SK-N-SH treated with all-trans-retinoic acid at 6 μM for 48 hours (cell line): ENCODE measurements at regions not wholly inside any gene's neighbourhood (a gene's known extent, or its start where the extent isn't known, plus 50 kb on each side); places are given as distances from the start of the nearest gene placed in this dataset.

Source experiments
- ATAC-seq: fragments of 200-7000 bp; cut with Tn5 transposase; 3 replicates; pipeline ENCODE4 v1.9.1; 2020; ENCODE audit warnings: mild to moderate bottlenecking, moderate library complexity
- ARNTL ChIP-seq: fragments of 450-650 bp; formaldehyde crosslinking; IDR thresholded peaks from 2 replicates; pipeline ENCODE4 v1.5.0; 2020; ENCODE audit warnings: low read depth, mild to moderate bottlenecking, moderate library complexity, borderline replicate concordance
- CSDC2 ChIP-seq: fragments of 250-450 bp; sonication (Bioruptor Pico); IDR thresholded peaks from 2 replicates; pipeline ENCODE4 v1.5.0; 2020; ENCODE audit warnings: mild to moderate bottlenecking, moderate library complexity
- GLIS3 ChIP-seq: fragments of 250-450 bp; sonication (Bioruptor Pico); IDR thresholded peaks from 2 replicates; pipeline ENCODE4 v1.5.0; 2020; ENCODE audit warnings: mild to moderate bottlenecking, moderate library complexity
- ISL1 ChIP-seq: fragments of 250-450 bp; sonication (Bioruptor Pico); IDR thresholded peaks from 2 replicates; pipeline ENCODE4 v2.1.2; 2022; ENCODE audit warnings: mild to moderate bottlenecking, moderate library complexity
- OSR1 ChIP-seq: fragments of 250-450 bp; sonication (Bioruptor Pico); IDR thresholded peaks from 2 replicates; pipeline ENCODE4 v1.8.0; 2022; ENCODE audit warnings: moderate library complexity, mild to moderate bottlenecking, inconsistent platforms
- PATZ1 ChIP-seq: fragments of 250-450 bp; sonication (Bioruptor Pico); IDR thresholded peaks from 2 replicates; pipeline ENCODE4 v1.8.0; 2020; ENCODE audit warnings: mild to moderate bottlenecking, moderate library complexity, borderline replicate concordance
- PPARA ChIP-seq: fragments of 250-450 bp; sonication (Bioruptor Pico); IDR thresholded peaks from 2 replicates; pipeline ENCODE4 v1.5.0; 2020; ENCODE audit warnings: mild to moderate bottlenecking, borderline replicate concordance
- RARB ChIP-seq: fragments of 250-450 bp; sonication (Bioruptor Pico); IDR thresholded peaks from 2 replicates; pipeline ENCODE4 v1.8.0; 2021; ENCODE audit warnings: mild to moderate bottlenecking, moderate library complexity
- SNAI2 ChIP-seq: fragments of 250-450 bp; sonication (Bioruptor Pico); IDR thresholded peaks from 2 replicates; pipeline ENCODE4 v1.5.0; 2020; ENCODE audit warnings: mild to moderate bottlenecking, moderate library complexity
- TOX ChIP-seq: fragments of 250-450 bp; sonication (Bioruptor Pico); IDR thresholded peaks from 2 replicates; pipeline ENCODE4 v1.8.0; 2021; ENCODE audit warnings: mild to moderate bottlenecking, moderate library complexity, borderline replicate concordance
- ZC3H10 ChIP-seq: fragments of 250-450 bp; sonication (Bioruptor Pico); IDR thresholded peaks from 2 replicates; pipeline ENCODE4 v1.5.1; 2021; ENCODE audit warnings: mild to moderate bottlenecking, moderate library complexity
- ZFP3 ChIP-seq: fragments of 250-450 bp; sonication (Bioruptor Pico); IDR thresholded peaks from 2 replicates; pipeline ENCODE4 v1.5.0; 2020; ENCODE audit warnings: mild to moderate bottlenecking, moderate library complexity
- ZFP30 ChIP-seq: fragments of 450-650 bp; formaldehyde crosslinking; IDR thresholded peaks from 2 replicates; pipeline ENCODE4 v1.5.0; 2022; ENCODE audit warnings: mild to moderate bottlenecking, moderate library complexity
- ZNF70 ChIP-seq: fragments of 450-650 bp; formaldehyde crosslinking; IDR thresholded peaks from 2 replicates; pipeline ENCODE4 v1.5.0; 2020; ENCODE audit warnings: mild to moderate bottlenecking, moderate library complexity
- ZNF8 ChIP-seq: fragments of 450-650 bp; formaldehyde crosslinking; IDR thresholded peaks from 2 replicates; pipeline ENCODE4 v1.5.0; 2020; ENCODE audit warnings: mild to moderate bottlenecking, moderate library complexity
- TF ChIP-seq, protein P1 (sequence below): fragments of 250-450 bp; sonication (Bioruptor Pico); IDR thresholded peaks from 2 replicates; pipeline ENCODE4 v1.8.0; 2021; ENCODE audit warnings: low read depth, mild to moderate bottlenecking, moderate library complexity, borderline replicate concordance
- TF ChIP-seq, protein P2 (sequence below): fragments of 250-450 bp; sonication (Bioruptor Pico); IDR thresholded peaks from 2 replicates; pipeline ENCODE4 v1.5.0; 2020; ENCODE audit warnings: mild to moderate bottlenecking, moderate library complexity
- TF ChIP-seq, protein P3 (sequence below): fragments of 250-450 bp; sonication (Bioruptor Pico); IDR thresholded peaks from 2 replicates; pipeline ENCODE4 v1.5.1; 2020; ENCODE audit warnings: low read depth, mild to moderate bottlenecking, moderate library complexity
- TF ChIP-seq, protein P4 (sequence below): fragments of 250-450 bp; sonication (Bioruptor Pico); IDR thresholded peaks from 2 replicates; pipeline ENCODE4 v1.5.1; 2021; ENCODE audit warnings: mild to moderate bottlenecking, moderate library complexity

DNA sequence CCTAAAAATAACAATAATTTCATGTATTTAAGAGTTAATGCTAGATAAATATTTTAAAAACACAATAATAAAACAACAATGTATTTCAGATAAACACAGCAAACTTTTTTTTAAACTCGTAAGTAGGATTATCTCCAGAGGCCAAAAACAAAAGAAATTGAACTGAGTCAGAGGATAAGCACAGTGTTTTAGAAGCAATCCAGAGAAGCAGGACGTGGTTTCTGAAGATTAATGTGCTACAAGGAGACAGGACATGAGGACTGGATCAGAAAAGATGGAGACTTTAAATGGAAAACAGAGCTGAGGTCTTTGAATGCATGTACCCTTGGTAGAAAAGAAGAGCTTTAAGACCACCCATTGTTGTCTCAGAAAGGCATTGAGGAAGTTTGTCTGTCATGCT, 491.2 kb upstream of the TLE4 start (continued):
- TF ChIP-seq, protein P1, sequence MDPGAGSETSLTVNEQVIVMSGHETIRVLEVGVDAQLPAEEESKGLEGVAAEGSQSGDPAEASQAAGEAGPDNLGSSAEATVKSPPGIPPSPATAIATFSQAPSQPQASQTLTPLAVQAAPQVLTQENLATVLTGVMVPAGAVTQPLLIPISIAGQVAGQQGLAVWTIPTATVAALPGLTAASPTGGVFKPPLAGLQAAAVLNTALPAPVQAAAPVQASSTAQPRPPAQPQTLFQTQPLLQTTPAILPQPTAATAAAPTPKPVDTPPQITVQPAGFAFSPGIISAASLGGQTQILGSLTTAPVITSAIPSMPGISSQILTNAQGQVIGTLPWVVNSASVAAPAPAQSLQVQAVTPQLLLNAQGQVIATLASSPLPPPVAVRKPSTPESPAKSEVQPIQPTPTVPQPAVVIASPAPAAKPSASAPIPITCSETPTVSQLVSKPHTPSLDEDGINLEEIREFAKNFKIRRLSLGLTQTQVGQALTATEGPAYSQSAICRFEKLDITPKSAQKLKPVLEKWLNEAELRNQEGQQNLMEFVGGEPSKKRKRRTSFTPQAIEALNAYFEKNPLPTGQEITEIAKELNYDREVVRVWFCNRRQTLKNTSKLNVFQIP, result no peak
- TF ChIP-seq GLIS3 (CRISPR knock-in tag) (no peak), CSDC2 (CRISPR knock-in tag) (no peak), ZFP3 (CRISPR knock-in tag) (no peak), ZFP30 (no peak), ZNF70 (CRISPR knock-in tag) (no peak), ZNF8 (CRISPR knock-in tag) (no peak)

DNA sequence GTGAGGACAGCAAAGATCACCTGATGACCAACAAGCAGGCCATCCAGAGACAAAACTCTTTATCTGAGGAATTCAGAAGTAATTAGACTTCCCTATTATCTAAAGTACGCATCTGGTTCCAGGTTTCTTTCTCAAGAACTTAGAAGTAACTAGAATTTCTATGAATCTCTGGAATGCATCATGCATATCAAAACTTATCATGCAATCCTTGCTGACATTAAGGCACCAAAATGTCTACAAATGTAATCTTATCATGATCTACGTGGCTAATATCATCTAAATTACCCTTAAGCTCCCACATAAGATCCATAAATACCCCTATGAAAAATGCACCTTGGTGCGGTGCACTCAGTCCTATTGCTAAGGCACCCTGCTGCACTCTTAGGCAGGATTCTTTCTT, 488.1 kb upstream of the TLE4 start:
- no peak for ATAC-seq
- TF ChIP-seq ARNTL (no peak), RARB (no peak), ZNF8 (CRISPR knock-in tag) (no peak), CSDC2 (CRISPR knock-in tag) (no peak), SNAI2 (CRISPR knock-in tag) (no peak), ZC3H10 (no peak)
- TF ChIP-seq, protein P2, sequence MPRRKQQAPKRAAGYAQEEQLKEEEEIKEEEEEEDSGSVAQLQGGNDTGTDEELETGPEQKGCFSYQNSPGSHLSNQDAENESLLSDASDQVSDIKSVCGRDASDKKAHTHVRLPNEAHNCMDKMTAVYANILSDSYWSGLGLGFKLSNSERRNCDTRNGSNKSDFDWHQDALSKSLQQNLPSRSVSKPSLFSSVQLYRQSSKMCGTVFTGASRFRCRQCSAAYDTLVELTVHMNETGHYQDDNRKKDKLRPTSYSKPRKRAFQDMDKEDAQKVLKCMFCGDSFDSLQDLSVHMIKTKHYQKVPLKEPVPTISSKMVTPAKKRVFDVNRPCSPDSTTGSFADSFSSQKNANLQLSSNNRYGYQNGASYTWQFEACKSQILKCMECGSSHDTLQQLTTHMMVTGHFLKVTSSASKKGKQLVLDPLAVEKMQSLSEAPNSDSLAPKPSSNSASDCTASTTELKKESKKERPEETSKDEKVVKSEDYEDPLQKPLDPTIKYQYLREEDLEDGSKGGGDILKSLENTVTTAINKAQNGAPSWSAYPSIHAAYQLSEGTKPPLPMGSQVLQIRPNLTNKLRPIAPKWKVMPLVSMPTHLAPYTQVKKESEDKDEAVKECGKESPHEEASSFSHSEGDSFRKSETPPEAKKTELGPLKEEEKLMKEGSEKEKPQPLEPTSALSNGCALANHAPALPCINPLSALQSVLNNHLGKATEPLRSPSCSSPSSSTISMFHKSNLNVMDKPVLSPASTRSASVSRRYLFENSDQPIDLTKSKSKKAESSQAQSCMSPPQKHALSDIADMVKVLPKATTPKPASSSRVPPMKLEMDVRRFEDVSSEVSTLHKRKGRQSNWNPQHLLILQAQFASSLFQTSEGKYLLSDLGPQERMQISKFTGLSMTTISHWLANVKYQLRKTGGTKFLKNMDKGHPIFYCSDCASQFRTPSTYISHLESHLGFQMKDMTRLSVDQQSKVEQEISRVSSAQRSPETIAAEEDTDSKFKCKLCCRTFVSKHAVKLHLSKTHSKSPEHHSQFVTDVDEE (CRISPR knock-in tag), result no peak
- TF ChIP-seq, protein P1, result no peak

GRCh38 chr9:79087133-79087532, 484.6 kb upstream of the TLE4 start:
- TF ChIP-seq OSR1, result no peak
- TF ChIP-seq SNAI2 (CRISPR knock-in tag), result no peak
- no peak for TF ChIP-seq ZFP3 (CRISPR knock-in tag)
- no peak for TF ChIP-seq ARNTL
- TF ChIP-seq ZC3H10, result no peak
- no peak for TF ChIP-seq PATZ1 (CRISPR knock-in tag)
- TF ChIP-seq, protein P3, sequence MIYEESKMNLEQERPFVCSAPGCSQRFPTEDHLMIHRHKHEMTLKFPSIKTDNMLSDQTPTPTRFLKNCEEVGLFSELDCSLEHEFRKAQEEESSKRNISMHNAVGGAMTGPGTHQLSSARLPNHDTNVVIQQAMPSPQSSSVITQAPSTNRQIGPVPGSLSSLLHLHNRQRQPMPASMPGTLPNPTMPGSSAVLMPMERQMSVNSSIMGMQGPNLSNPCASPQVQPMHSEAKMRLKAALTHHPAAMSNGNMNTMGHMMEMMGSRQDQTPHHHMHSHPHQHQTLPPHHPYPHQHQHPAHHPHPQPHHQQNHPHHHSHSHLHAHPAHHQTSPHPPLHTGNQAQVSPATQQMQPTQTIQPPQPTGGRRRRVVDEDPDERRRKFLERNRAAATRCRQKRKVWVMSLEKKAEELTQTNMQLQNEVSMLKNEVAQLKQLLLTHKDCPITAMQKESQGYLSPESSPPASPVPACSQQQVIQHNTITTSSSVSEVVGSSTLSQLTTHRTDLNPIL (CRISPR knock-in tag), result no peak
- TF ChIP-seq, protein P4, sequence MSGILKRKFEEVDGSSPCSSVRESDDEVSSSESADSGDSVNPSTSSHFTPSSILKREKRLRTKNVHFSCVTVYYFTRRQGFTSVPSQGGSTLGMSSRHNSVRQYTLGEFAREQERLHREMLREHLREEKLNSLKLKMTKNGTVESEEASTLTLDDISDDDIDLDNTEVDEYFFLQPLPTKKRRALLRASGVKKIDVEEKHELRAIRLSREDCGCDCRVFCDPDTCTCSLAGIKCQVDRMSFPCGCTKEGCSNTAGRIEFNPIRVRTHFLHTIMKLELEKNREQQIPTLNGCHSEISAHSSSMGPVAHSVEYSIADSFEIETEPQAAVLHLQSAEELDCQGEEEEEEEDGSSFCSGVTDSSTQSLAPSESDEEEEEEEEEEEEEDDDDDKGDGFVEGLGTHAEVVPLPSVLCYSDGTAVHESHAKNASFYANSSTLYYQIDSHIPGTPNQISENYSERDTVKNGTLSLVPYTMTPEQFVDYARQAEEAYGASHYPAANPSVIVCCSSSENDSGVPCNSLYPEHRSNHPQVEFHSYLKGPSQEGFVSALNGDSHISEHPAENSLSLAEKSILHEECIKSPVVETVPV (CRISPR knock-in tag), result no peak
- no peak for TF ChIP-seq ZNF8 (CRISPR knock-in tag)
- TF ChIP-seq, protein P2 (CRISPR knock-in tag), result no peak
- no peak for TF ChIP-seq TOX (CRISPR knock-in tag)
- TF ChIP-seq ISL1 (CRISPR knock-in tag), result no peak
- no peak for TF ChIP-seq GLIS3 (CRISPR knock-in tag)
- TF ChIP-seq ZFP30, result no peak
- no peak for TF ChIP-seq PPARA (CRISPR knock-in tag)
- ATAC-seq, result no peak
